ENCODE measurements at regions not wholly inside any gene's neighbourhood (a gene's known extent, or its start where the extent isn't known, plus 50 kb on each side); places are given as distances from the start of the nearest gene placed in this dataset.
"Not testable (repeated sequence)": the region's sequence is repeated elsewhere in the genome, so short reads cannot be mapped to it uniquely, and the experiment has no call there.

DNA sequence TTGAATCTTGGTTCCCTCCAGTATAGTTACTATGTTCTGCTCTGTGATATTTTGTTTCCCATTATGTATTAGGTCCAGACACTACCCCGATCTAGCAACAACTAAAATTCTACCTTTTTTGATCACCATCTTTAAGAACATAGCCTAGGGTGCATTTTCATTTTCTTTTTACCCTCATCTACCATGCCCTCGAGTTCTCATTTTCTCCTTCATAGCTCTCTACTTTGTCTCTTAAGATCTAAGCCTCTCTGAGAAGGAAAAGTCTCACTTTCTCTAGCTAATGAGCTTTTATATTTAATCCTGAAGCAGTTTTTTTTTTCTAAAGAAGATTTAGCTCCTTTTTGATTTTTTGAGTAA, 1089.4 kb upstream of the SLC39A10 start:
- FAIRE-seq (no peak), DNase-seq (ENCODE audit: low spot score) (no peak)

DNA sequence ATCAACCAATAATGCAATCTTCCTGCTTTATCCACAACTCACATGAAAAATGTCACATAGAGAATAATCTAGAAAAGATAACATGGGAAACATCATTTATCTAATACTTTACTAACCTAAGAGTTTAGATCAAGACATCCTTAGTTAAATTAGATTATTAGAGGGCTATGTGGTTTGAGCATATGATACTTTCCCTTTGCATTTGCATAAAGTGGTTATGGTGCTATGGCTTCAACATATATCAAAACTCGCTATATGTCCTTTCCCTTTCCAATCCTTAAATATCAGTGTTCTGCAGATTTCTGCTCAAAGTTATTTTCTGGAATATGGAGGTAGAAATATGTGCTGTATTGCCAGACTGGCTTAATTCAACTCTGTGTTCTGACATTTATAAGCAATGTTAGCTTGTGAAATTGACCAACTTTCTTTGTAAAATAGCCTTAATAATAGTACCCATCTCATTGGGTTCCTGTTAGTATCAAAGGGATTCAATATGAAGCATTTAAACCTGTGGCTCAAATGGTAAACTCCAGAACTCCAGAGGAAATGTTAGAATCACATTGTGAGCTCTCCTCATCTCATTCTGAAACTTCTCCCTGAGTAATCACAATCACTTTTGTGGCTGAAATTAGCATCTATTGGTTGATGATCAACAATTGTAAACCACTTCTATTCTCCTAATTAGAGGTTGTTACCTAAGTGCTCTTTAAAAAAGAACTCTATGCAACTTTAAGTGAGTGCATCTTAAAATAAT, 1089.9 kb upstream of the SLC39A10 start:
- FAIRE-seq, result no peak
- no peak for DNase-seq (ENCODE audit: low spot score)

DNA sequence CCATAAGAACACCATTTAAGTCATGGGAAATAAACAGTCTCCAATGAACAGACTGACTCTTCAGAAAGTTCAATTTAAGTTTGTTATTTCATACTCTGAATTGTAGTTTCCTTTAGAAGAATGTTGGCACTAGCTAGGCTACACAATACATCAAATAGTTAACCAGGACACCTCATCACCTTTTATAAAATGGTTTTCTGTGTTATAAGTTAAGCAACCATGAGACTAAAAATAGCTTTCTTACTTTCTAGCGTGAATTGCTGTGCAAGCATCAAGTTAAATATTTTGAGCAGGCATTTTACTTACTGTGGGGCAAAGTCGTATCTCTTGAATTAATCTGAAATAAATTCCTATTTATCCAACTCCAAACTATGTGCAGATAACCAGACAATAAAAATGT, 1092.6 kb upstream of the SLC39A10 start:
- DNase-seq (ENCODE audit: low spot score) (no peak), FAIRE-seq (no peak)

DNA sequence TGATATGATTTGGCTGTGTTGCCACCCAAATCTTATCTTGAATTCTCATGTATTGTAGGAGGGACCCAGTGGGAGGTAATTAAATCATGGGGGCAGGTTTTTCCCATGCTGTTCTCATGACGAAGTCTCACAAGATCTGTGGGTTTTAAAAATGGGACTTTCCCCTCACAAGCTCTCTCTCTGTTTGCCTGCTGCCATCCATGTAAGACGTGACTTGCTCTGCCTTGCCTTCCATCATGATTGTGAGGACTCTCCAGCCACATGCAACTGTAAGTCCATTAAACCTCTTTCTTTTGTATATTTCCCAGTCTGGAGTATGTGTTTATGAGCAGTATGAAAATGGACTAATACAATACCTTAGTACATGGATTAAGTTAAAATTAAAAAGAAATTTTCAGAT, 1094.7 kb upstream of the SLC39A10 start:
- no peak for DNase-seq (ENCODE audit: low spot score)
- no peak for FAIRE-seq

DNA sequence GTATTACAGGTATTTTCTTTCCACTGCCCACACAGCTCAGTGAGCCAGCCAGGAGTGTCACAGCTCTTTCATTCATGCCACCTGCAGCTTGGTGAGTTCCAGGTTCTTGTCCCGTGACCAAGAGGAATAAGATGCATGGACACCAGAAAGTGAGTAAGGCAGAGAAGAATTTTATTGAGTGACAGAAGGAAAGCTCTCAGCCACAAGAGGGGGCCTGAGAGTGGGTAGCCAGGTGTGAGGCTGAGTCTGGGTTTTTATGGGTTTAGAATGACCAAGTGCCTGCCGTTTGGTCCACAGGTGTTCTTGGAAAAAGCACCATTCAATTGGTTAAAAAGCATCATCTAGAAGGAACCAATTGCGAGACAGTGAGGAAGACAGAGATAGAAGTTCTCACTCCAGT, 1097.1 kb upstream of the SLC39A10 start:
- DNase-seq (ENCODE audit: low spot score) (no peak), FAIRE-seq (no peak)

DNA sequence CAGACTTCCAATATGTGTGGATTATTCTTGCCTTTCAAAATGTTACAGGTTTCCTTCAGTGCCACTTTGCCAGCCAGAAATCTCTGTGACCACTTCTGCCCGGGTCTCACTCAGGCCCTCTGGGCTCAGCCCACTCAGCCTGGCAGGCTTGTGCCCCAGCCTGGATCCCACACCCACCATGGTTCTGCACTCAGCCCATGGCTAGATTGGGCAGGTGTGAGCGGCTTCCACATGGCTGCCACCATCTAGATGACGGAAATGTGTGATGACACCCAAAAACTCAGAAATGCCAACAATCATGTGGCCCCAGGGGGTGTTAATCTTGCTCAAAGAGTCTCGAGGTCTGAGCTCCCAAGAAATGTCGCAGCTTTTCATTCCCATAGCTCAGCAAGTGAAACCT, 1097.5 kb upstream of the SLC39A10 start:
- DNase-seq (ENCODE audit: low spot score), result no peak
- no peak for FAIRE-seq

DNA sequence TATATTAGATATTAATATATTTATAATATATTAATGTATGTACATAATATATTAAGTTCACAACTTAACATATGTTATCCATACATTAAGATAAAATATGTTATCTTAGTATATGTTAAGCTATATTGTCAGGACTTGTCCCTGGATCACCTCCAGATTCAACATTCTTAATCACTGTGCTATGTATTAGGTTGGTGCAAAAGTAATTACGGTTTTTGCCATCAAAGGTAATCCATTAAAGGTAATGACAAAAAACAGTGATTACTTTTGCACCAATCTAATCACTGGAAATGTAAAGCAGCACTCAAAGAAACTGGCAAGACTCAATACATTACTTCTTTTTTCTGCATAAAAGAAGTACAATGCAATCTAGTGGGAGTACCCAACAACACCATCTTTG, 1099.0 kb upstream of the SLC39A10 start:
- DNase-seq (ENCODE audit: low spot score), result no peak
- FAIRE-seq, result no peak

DNA sequence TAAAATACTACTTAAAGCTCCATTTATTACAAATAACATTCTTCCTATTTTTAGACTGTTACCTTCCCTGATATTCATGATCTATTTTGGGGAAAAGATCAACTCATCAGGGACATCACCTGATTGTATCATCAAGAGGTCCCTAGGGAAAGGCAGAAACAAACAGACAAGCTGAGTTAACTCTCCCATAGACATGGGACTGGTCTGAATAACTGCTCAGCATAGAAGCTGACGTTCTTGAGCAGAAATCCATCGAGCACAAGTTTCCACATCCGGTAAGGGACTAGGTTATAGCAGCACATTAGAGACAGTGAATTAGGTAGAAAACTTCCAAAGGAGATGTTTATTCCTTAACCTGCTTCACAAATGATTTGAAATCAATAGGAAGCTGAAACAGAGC, 1100.4 kb upstream of the SLC39A10 start:
- DNase-seq (ENCODE audit: low spot score), result no peak
- no peak for FAIRE-seq

DNA sequence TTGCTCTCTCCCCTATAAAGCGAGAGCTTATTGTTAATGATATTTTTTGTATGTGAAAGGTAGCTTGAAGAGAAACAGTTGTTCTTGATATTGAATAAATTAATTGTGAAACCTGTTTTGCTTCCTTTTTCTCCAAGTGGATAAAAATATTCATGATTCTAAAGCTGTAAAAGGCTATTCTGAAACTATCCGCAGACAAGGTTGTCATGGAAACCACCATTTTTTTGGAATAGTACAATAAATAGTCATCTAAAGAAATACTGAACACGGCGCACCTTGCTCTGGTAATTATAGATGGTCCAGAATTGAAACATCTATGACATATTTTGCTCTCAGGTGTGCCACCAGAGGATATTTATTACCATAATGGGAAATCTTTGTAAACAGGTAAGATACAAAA, 1103.0 kb upstream of the SLC39A10 start:
- FAIRE-seq (no peak), DNase-seq (ENCODE audit: low spot score) (no peak)

DNA sequence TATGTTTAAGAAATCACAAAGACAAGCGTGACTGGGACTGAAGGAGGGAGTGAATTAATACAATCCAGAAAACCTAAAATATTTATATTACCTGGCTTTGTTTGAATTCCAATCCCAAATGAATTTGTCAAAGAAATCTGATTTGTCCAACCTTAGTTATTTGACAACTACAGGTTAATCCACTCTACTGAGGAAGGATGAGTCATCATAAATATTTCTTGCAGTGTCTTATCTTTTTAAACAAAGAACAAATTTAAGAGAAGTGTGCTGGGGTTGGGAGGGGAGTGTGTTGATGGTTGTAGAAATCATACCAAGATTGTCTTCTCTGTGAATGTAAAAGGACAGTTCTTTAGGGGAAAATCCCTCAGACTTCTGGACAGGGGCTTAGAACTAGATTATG, 1106.3 kb upstream of the SLC39A10 start:
- no peak for FAIRE-seq
- no peak for DNase-seq (ENCODE audit: low spot score)

DNA sequence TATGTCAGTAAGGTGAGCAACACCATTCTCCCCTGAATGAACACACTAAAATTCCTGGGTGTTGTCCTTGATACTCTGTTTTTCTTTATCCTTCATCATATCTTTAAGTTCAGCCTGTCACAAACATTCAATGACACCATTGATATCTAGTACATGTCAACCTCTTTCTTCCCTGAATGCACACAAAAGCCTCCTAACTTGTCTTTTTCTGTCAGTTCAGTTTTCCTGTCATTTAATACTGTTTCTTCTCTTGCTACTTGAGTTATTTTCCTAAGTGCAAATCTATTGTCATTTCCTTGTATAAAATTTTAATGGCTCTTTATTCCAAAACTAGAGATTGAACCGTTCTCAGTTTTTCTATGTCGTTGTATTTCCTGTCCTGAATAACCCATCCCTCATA, 1107.6 kb upstream of the SLC39A10 start:
- FAIRE-seq, result no peak
- no peak for DNase-seq (ENCODE audit: low spot score)

DNA sequence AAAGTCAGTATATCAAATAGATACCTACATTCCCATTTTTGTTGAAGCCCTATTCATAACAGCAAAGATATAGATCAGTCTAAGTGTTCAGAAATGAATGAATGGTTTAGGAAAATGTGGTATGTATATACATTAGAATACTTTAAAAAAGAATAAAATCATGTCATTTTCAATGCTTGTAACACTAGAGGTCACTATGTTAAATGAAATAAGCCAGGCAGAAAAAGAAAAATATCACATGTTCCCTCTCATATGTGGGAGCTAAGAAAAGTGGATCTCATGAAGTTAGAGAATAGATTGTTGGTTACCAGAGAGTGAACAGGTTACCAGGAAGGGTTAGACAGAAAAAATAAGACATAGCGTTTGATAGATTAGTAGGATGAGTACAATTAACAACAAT, 1111.0 kb upstream of the SLC39A10 start:
- no peak for DNase-seq (ENCODE audit: low spot score)
- no peak for FAIRE-seq

DNA sequence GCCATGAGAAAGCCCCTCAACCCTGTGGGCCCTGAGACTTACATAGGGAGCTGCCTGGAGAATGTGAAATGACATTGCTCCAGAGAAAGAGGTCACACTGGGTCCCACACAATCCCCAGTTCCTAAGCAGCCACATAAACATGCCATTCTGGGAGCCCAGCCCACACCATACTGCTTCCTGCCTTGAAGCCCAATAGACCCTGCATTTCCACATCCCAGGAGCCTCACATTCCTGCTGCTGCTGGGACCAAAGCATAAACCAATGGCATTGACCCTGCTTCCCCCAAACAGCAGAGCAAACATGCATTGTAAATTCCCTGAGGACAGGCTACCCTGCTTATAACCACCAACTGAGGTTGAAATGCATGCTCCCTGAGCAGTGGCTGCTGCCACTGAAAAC, 1117.6 kb upstream of the SLC39A10 start:
- DNase-seq (ENCODE audit: low spot score), result no peak
- no peak for FAIRE-seq

DNA sequence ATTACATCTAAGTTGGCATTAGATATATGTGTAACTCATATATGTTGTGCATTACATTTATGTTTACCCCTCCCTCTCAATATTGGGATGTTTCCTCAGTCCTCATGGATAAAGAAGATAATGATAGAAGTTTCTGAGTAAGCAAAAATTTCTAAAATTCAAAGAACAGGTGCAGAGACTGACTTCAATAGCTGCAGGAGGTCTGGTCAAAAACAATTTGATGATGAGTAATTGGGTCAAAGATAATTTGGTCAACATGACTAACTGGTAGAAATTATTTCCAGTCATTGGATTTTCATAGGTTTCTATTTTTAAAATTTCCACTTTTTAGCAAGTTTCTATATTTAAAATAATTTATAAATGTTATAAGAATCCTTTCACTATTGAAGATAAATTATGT, 1130.9 kb upstream of the SLC39A10 start:
- no peak for DNase-seq (ENCODE audit: low spot score)

DNA sequence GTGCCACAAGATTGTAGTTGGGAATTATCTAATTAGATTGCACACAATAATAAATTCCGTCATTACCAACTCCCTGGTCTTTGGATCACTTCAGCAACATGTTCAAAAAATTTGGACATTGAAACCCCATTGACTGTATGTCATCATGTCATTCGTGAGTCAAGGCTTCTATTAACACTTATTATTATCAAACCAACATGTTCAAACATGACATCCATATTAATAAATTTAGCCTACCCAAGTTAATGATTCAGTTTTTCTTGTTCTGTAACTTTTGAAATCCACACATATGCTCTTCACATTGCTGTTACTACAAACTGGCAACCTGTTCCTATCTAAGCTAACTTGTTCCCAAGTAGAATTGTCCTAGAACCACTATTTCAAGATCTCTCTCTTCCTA, 1142.7 kb upstream of the SLC39A10 start:
- FAIRE-seq (no peak), DNase-seq (ENCODE audit: low spot score) (no peak)

More for the DNA sequence above, 1130.9 kb upstream of the SLC39A10 start:
- FAIRE-seq, result no peak

DNA sequence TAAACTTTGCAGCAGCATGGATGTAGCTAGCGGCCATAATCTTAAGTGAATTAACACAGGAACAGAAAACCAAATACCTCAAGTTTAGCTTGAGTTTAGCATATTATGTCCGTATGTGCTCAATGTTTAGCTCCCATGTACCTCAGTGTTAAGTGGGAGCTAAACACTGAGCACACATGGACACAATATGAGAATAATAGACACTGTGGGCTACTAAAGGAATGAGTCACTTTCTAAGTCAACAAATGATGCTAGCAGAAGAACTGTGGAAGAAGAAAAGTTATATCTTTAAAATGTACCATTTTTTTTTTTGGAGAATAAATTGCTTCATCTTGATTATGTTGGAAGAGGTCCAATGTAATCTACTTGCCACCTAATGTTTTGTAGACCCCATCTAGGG, 1146.0 kb upstream of the SLC39A10 start:
- FAIRE-seq; DNase-seq (ENCODE audit: low spot score): not testable (repeated sequence)

DNA sequence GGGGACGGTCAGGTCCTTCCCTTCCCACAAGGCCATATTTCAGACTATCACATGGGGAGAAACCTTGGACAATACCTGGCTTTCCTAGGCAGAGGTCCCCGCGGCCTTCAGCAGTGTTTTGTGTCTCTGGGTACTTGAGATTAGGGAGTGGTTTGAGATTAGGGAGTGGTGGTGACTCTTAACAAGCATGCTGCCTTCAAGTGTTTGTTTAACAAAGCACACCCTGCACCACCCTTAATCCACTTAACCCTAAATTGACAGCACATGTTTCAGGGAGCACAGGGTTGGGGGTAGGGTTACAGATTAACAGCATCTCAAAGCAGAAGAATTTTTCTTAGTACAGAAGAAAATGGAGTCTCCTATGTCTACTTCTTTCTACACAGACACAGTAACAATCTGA, 1152.2 kb upstream of the SLC39A10 start:
- not testable (repeated sequence) for DNase-seq (ENCODE audit: low spot score)

DNA sequence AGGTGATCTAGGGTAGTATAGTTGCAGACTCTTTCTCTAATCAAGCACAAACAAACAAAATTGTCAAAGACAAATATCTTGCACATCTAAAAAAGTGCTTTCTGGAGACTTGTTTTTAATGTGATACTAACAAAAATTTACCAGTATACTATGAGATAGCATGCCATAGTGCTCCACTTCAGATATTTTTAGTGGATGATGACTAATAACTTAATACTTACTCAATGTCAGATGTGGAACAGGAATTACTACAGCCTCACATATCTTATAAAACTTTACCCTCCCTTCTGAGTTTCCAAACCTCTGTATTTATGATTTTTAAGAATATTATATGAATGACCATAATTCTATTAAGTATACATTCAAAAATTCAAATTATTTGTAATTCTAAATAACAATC, 1162.0 kb upstream of the SLC39A10 start:
- DNase-seq (ENCODE audit: low spot score) (no peak), FAIRE-seq (no peak)

More for the DNA sequence above, 1152.2 kb upstream of the SLC39A10 start:
- FAIRE-seq, result not testable (repeated sequence)

DNA sequence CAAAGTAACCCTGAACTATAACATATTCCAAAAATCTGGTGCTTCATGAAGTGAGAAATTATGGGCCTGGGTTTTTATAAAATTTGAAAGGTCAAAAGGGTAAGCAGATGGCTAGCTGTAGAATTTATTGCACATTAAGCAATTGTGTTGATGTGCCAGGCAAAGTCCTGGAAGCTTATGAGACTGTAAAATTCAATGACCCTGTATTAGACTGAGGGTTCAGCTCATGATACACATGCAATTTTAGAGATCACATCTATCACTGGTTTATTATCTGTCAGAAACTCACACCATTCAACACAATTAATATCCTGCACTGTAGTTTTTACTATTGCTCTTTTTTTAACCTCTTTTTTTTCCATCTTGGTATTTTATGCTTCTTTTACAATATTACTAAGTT, 1162.6 kb upstream of the SLC39A10 start:
- FAIRE-seq (no peak), DNase-seq (ENCODE audit: low spot score) (no peak)

DNA sequence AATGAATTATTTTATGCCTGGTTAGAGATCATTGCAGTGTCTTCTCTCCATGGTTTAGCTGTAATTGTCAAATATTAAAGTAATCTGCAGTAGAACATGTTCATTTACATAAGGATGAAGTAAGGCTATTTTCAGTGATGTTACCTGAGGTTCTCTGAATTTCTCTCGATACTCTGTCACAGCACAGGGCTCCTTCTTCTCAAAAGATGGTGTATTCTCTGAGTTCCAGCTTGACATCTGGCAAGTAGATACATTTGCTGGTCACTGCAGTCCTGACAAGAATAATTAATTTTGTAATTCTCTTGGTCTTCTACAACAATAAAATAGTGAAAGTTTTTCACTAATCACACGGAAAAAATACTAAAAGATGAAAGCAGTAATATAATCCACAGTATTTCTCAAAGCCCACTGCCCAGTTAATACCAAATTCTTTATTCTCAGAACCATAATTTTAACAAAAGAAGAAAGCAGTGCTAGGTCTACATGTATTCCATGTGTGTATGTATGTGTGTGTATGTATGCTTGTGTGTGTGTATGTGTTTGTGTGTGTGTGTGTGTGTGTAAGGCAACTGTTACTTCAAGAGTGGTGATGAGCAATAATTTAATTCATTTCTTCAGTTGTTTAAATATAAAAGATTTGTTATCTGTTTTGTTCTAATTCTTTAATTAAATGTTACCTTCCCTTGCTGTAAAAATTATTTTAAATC, 1165.5 kb upstream of the SLC39A10 start:
- DNase-seq (ENCODE audit: low spot score) (no peak), FAIRE-seq (no peak)

DNA sequence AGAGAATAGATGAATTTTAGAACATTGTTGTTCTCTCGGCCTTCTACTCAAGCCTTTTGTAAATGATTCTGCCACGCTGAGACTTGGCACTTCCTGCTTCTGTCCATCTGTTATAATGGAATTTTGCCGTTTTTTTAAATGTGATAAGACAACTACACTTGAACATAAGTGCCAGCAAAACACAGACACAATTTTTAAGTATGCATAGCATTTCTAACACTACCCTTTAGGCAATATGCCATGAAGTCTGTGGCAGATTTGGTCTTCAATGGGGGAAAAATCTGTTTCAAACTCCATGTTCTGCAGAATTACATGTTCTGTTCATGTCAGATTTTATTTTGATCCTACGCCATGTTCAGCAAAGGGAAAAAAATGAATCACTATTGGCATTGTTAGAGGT, 1170.7 kb upstream of the SLC39A10 start:
- FAIRE-seq (no peak), DNase-seq (ENCODE audit: low spot score) (no peak)

DNA sequence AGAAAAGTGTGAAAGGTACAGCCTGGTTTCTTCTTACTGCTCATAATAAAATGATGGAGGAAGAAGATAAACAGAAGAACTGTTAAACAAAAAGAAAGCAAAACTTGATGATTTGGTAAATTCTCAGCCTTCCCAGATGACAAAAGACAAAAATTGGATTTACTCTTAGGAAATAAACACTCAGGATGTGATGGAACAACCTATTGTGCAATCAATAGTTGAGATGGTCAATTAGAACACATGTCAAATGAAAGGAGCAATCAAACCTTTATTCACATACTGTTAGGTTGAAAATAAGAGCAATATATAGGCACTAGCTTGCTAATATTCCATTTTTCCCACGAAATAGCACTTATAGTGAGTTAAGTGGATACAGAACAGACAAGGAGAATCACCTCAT, 1174.0 kb upstream of the SLC39A10 start:
- no peak for FAIRE-seq

DNA sequence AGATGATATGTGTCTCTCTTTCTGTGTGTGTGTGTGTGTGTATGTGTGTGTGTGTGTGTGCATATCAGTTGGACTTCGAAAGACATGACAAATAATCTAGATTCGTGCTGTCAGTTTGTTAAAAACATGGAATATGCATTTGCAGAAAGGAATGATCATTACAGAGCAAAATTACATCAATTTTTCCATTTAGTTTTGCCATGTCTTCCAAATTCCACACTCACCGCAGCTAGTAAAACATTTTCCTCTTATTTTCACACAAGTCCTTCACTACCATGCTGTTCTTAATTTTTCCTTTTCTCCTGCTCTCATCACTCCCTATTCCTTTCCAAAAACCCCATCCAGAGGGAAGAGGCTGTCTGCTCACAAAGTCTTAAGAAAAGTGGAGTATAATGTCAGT, 1191.4 kb upstream of the SLC39A10 start:
- FAIRE-seq (no peak), DNase-seq (ENCODE audit: low spot score) (no peak)

More for the DNA sequence above, 1174.0 kb upstream of the SLC39A10 start:
- no peak for DNase-seq (ENCODE audit: low spot score)
